SK-N-SH treated with all-trans-retinoic acid at 6 μM for 48 hours (cell line): ENCODE measurements at regions not wholly inside any gene's neighbourhood (a gene's known extent, or its start where the extent isn't known, plus 50 kb on each side); places are given as distances from the start of the nearest gene placed in this dataset.

Experiments used
- ESRRG ChIP-seq: fragments of 250-450 bp; sonication (Bioruptor Pico); IDR thresholded peaks from 2 replicates; pipeline ENCODE4 v1.6.1; 2021; ENCODE audit warnings: mild to moderate bottlenecking
- OSR1 ChIP-seq: fragments of 250-450 bp; sonication (Bioruptor Pico); IDR thresholded peaks from 2 replicates; pipeline ENCODE4 v1.8.0; 2022; ENCODE audit warnings: moderate library complexity, mild to moderate bottlenecking, inconsistent platforms
- PATZ1 ChIP-seq: fragments of 250-450 bp; sonication (Bioruptor Pico); IDR thresholded peaks from 2 replicates; pipeline ENCODE4 v1.8.0; 2020; ENCODE audit warnings: mild to moderate bottlenecking, moderate library complexity, borderline replicate concordance
- PPARA ChIP-seq: fragments of 250-450 bp; sonication (Bioruptor Pico); IDR thresholded peaks from 2 replicates; pipeline ENCODE4 v1.5.0; 2020; ENCODE audit warnings: mild to moderate bottlenecking, borderline replicate concordance
- RARB ChIP-seq: fragments of 250-450 bp; sonication (Bioruptor Pico); IDR thresholded peaks from 2 replicates; pipeline ENCODE4 v1.8.0; 2021; ENCODE audit warnings: mild to moderate bottlenecking, moderate library complexity
- SNAI2 ChIP-seq: fragments of 250-450 bp; sonication (Bioruptor Pico); IDR thresholded peaks from 2 replicates; pipeline ENCODE4 v1.5.0; 2020; ENCODE audit warnings: mild to moderate bottlenecking, moderate library complexity
- TSHZ2 ChIP-seq: fragments of 250-450 bp; sonication (Bioruptor Pico); IDR thresholded peaks from 2 replicates; pipeline ENCODE4 v1.5.0; 2020; ENCODE audit warnings: mild to moderate bottlenecking, moderate library complexity
- ZFP3 ChIP-seq: fragments of 250-450 bp; sonication (Bioruptor Pico); IDR thresholded peaks from 2 replicates; pipeline ENCODE4 v1.5.0; 2020; ENCODE audit warnings: mild to moderate bottlenecking, moderate library complexity

GRCh38 chr7:25550149-25550548 is 321.9 kb upstream of the NPVF start:
- TF ChIP-seq PPARA (CRISPR knock-in tag): no peak
- no peak for TF ChIP-seq TSHZ2 (CRISPR knock-in tag)
- no peak for TF ChIP-seq RARB (CRISPR knock-in tag)
- TF ChIP-seq ESRRG (CRISPR knock-in tag): no peak
- no peak for TF ChIP-seq SNAI2 (CRISPR knock-in tag)
- no peak for TF ChIP-seq ZFP3
- no peak for TF ChIP-seq PATZ1 (CRISPR knock-in tag)
- TF ChIP-seq OSR1 (CRISPR knock-in tag): no peak
